GM21367 (cell line): ENCODE measurements at regions not wholly inside any gene's neighbourhood (a gene's known extent, or its start where the extent isn't known, plus 50 kb on each side); places are given as distances from the start of the nearest gene placed in this dataset.
"Not testable (repeated sequence)": the region's sequence is repeated elsewhere in the genome, so short reads cannot be mapped to it uniquely, and the experiment has no call there.

Experiments used
- ATAC-seq: cut with Tn5 transposase; IDR thresholded peaks from one replicate; pipeline ENCODE4 v1.9.1; 2021; ENCODE audit not compliant: unreplicated experiment

- no peak for ATAC-seq
Observed at GRCh38 chr12:22808860-22809259, 183.9 kb downstream of the ETNK1 start.

GRCh38 chr12:22810036-22810435 lies 185.1 kb downstream of the ETNK1 start:
- no peak for ATAC-seq

GRCh38 chr12:22812531-22812930 lies 187.6 kb downstream of the ETNK1 start:
- no peak for ATAC-seq

- no peak for ATAC-seq
Observed at GRCh38 chr12:22821985-22822384, 197.0 kb downstream of the ETNK1 start.

GRCh38 chr12:22826026-22826425 lies 201.1 kb downstream of the ETNK1 start:
- ATAC-seq: no peak

- ATAC-seq: not testable (repeated sequence)
Observed at GRCh38 chr12:22826446-22826981, 201.5 kb downstream of the ETNK1 start.

- no peak for ATAC-seq
Observed at GRCh38 chr12:22828066-22828465, 203.1 kb downstream of the ETNK1 start.

GRCh38 chr12:22835431-22835830 lies 210.5 kb downstream of the ETNK1 start:
- ATAC-seq: no peak

GRCh38 chr12:22850185-22850584 lies 225.2 kb downstream of the ETNK1 start:
- ATAC-seq: no peak

GRCh38 chr12:22851532-22851931 lies 226.6 kb downstream of the ETNK1 start:
- ATAC-seq: no peak

- ATAC-seq: no peak
Observed at GRCh38 chr12:22855456-22855855, 230.5 kb downstream of the ETNK1 start.

GRCh38 chr12:22856178-22856577 lies 231.2 kb downstream of the ETNK1 start:
- no peak for ATAC-seq

- ATAC-seq: no peak
Observed at GRCh38 chr12:22858849-22859570, 234.0 kb downstream of the ETNK1 start.

- ATAC-seq: no peak
Observed at GRCh38 chr12:22860926-22861325, 236.0 kb downstream of the ETNK1 start.

GRCh38 chr12:22865822-22866221 lies 240.9 kb downstream of the ETNK1 start:
- ATAC-seq: no peak

GRCh38 chr12:22866406-22866805 lies 241.4 kb downstream of the ETNK1 start:
- ATAC-seq: no peak

- ATAC-seq: no peak
Observed at GRCh38 chr12:22874151-22874550, 249.2 kb downstream of the ETNK1 start.

GRCh38 chr12:22876262-22876661 lies 251.3 kb downstream of the ETNK1 start:
- ATAC-seq: no peak

GRCh38 chr12:22879203-22879602 lies 254.2 kb downstream of the ETNK1 start:
- ATAC-seq: no peak

- no peak for ATAC-seq
Observed at GRCh38 chr12:22880331-22880730, 255.4 kb downstream of the ETNK1 start.

- ATAC-seq: no peak
Observed at GRCh38 chr12:22880807-22881206, 255.8 kb downstream of the ETNK1 start.

GRCh38 chr12:22881878-22882385 lies 257.0 kb downstream of the ETNK1 start:
- ATAC-seq: no peak

GRCh38 chr12:22882559-22882958 lies 257.6 kb downstream of the ETNK1 start:
- no peak for ATAC-seq
